K562 (cell line): ENCODE measurements at regions not wholly inside any gene's neighbourhood (a gene's known extent, or its start where the extent isn't known, plus 50 kb on each side); places are given as distances from the start of the nearest gene placed in this dataset.
A peak's percentile ranks its signal among the peaks of the same experiment; 100 is the strongest.

ENCODE experiments used
- ATAC-seq: fragments of 200-7000 bp; cut with Tn5 transposase; 3 replicates; pipeline ENCODE4 v1.9.1; 2020; ENCODE audit warnings: moderate library complexity
- BruUV-seq: library from RNA; stranded (reverse); fragments of 400-500 nt; replicated peaks from 2 replicates; lab custom pipeline; 2021; lab: Mats Ljungman, UMichigan
- CTCF ChIA-PET: fragments of 300-600 bp; formaldehyde crosslinking; extraction: SDS; loops from one replicate; lab custom pipeline; 2021; ENCODE audit warnings: low intra/inter-chr PET ratio; lab: Yijun Ruan, JAX
- POLR2A ChIA-PET: fragments of 300-600, 350-650 bp; sonication (Branson Sonifier 250); formaldehyde crosslinking; extraction: SDS; loops from one replicate; lab custom pipeline; 2021; ENCODE audit warnings: antibody characterized with exemption, inconsistent platforms; lab: Yijun Ruan, JAX
- DNase-seq, 4 experiments: peaks; one replicate each; pipeline versions ENCODE4 v3.0.0 to v3.0.0-alpha.2; 2011 to 2018; ENCODE audit warnings: low spot score in 3 of 4, mixed read lengths in 3 of 4; ENCODE audit errors: extremely low read depth in 1 of 4
- FAIRE-seq: peaks from 2 replicates; lab custom pipeline; 2011; peaks lifted over from hg19 to GRCh38; lab: Jason Lieb, UNC
- H2AFZ ChIP-seq: 2 replicates; pipeline ENCODE4 v1.6.0; 2011; ENCODE audit warnings: low read depth, low read length, control low read depth, inconsistent platforms
- H3K27ac ChIP-seq: fragments of 200-600 bp; 3 replicates; pipeline ENCODE4 v1.8.0; 2011; ENCODE audit warnings: low read depth, mild to moderate bottlenecking, control low read depth, inconsistent platforms, low read length, moderate library complexity, mixed read lengths; ENCODE audit errors: extremely low read depth
- H3K27me3 ChIP-seq, 2 experiments: fragments of 300-600 bp in 1 of 2; 2 replicates in 1 of 2; 3 replicates in 1 of 2; pipeline versions ENCODE4 v1.6.0 to v1.8.0; 2011; ENCODE audit warnings: inconsistent platforms in 2 of 2, low read length in 2 of 2, mild to moderate bottlenecking in 1 of 2, mixed read lengths in 1 of 2, moderate library complexity in 1 of 2; ENCODE audit not compliant: control insufficient read depth in 2 of 2, insufficient read depth in 2 of 2
- H3K36me3 ChIP-seq: fragments of 300-600 bp; 3 replicates; pipeline ENCODE4 v1.8.0; 2011; ENCODE audit warnings: mild to moderate bottlenecking, low read length, inconsistent platforms; ENCODE audit not compliant: control insufficient read depth, insufficient read depth
- H3K4me1 ChIP-seq, 2 experiments: fragments of 200-600 bp in 1 of 2; replicated peaks in 1 of 2; 2 replicates in 1 of 2; 3 replicates in 1 of 2; pipeline versions ENCODE4 v1.5.1 to v1.8.0; 2011; ENCODE audit warnings: inconsistent platforms in 2 of 2, low read length in 2 of 2, mild to moderate bottlenecking in 1 of 2, mixed read lengths in 1 of 2, moderate library complexity in 1 of 2; ENCODE audit not compliant: control insufficient read depth in 2 of 2, insufficient read depth in 2 of 2
- H3K4me2 ChIP-seq: 2 replicates; pipeline ENCODE4 v1.6.1; 2011; ENCODE audit warnings: low read length, control low read depth, inconsistent platforms, mixed read lengths; ENCODE audit not compliant: insufficient read depth
- H3K4me3 ChIP-seq: fragments of 200-600 bp; sonication (generic), shearing (Covaris generic); 2 replicates; pipeline ENCODE4 v1.5.1; 2016; ENCODE audit warnings: control low read depth, inconsistent platforms
- H3K79me2 ChIP-seq: fragments of 200-600 bp; 3 replicates; pipeline ENCODE4 v1.8.0; 2011; ENCODE audit warnings: low read length, inconsistent platforms; ENCODE audit not compliant: control insufficient read depth, insufficient read depth
- H3K9ac ChIP-seq, 2 experiments: 2 replicates each; pipeline versions ENCODE4 v1.6.0 to v1.6.1; 2011; ENCODE audit warnings: low read depth in 2 of 2, low read length in 2 of 2, control low read depth in 1 of 2, inconsistent platforms in 1 of 2, mild to moderate bottlenecking in 1 of 2, mixed read lengths in 1 of 2; ENCODE audit not compliant: insufficient read depth in 1 of 2
- H3K9me1 ChIP-seq: one replicate; pipeline ENCODE4 v1.6.0; 2011; ENCODE audit warnings: inconsistent platforms, mild to moderate bottlenecking, low read length, moderate library complexity; ENCODE audit not compliant: control insufficient read depth, insufficient read depth
- H3K9me3 ChIP-seq: replicated peaks from 2 replicates; pipeline ENCODE4 v1.5.1; 2011; ENCODE audit warnings: low read depth, low read length, inconsistent platforms; ENCODE audit not compliant: control insufficient read depth, insufficient read depth
- H4K20me1 ChIP-seq: replicated peaks from 2 replicates; pipeline ENCODE4 v1.6.1; 2011; ENCODE audit warnings: low read length, inconsistent platforms, mixed read lengths; ENCODE audit not compliant: control insufficient read depth, insufficient read depth
- ATF6 ChIP-seq: sonication (generic); formaldehyde crosslinking; IDR thresholded peaks from 2 replicates; pipeline ENCODE4 v1.4.0; 2020; ENCODE audit warnings: mild to moderate bottlenecking, missing genetic modification reagents
- NFYB ChIP-seq: IDR thresholded peaks from 2 replicates; pipeline ENCODE4 v1.6.1; 2011; ENCODE audit warnings: mild to moderate bottlenecking, moderate library complexity; ENCODE audit not compliant: insufficient read length; ENCODE audit errors: extremely low read depth
- WGBS: fragments of 100-300 bp; shearing (Covaris generic); methylation state at CpG from one replicate; pipeline ENCODE4 v1.1.6; 2016; ENCODE audit warnings: low coverage, mixed read lengths; ENCODE audit not compliant: insufficient coverage; ENCODE audit errors: missing lambda C conversion rate; 5-methylcytosine and 5-hydroxymethylcytosine counted together
- in situ Hi-C: fragments of 300-500 bp; cut with MboI; formaldehyde crosslinking; loops from 4 replicates; pipeline ENCODE4 v1.15.0; 2018; ENCODE audit warnings: inconsistent platforms, mixed read lengths
- intact Hi-C: fragments of 100-400 bp; cut with micrococcal nuclease; formaldehyde crosslinking; loops from 2 replicates; pipeline ENCODE4 v1.14.2; 2022
- TF ChIP-seq, protein P1 (sequence below): sonication (generic); formaldehyde crosslinking; IDR thresholded peaks from 2 replicates; pipeline ENCODE4 v1.5.0; 2020; ENCODE audit warnings: missing genetic modification reagents
- TF ChIP-seq, protein P2 (sequence below): sonication (generic); formaldehyde crosslinking; IDR thresholded peaks from 2 replicates; pipeline ENCODE4 v1.9.0; 2022; ENCODE audit warnings: mild to moderate bottlenecking, missing genetic modification reagents

DNA sequence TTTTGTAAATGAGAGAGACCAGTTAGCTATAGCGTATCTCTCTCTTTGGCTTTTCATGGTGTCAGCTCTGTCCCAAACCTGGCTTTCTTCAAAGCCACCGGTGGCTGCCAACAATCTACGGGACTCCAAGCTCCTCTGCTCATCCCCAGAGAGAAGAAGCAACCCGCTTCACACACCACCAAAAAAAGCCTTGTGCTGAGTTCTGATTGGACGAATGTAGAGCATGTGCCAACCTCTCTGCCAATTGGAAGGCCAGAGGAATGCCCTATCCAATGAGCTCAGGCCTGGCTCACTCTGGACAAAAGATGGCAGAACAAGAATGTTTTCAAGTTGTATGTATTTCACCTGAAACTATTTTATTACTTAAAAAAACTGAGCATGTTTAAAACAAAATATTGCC is 202.4 kb downstream of the C16orf95 start:
- Histone ChIP-seq H3K4me2 (no peak overlapping the region), H3K27me3 (peaks cover 10 to 16% of the 10 kb centered on the region in 2 experiments; a peak in 4 of 5 replicates), H3K9me3 (no peaks in the 10 kb centered on the region), H3K79me2 (no peaks in the 10 kb centered on the region), H3K36me3 (no peaks in the 10 kb centered on the region), H4K20me1 (peaks cover 5% of the 10 kb centered on the region; the same call in 1 of the 2 replicates), H3K9me1 (no peaks in the 10 kb centered on the region), H3K4me3 (no peak overlapping the region), H2AFZ (no peak overlapping the region), H3K9ac (no peak overlapping the region), H3K27ac (no peak overlapping the region), H3K4me1 (no peaks in the 10 kb centered on the region)
- no TSS peak for BruUV-seq
- ATAC-seq (peak; percentile 57; the same call in 2 of the 3 replicates), FAIRE-seq (no peak), DNase-seq (peak in 1 of 4 experiments; percentile 53)
- peak; percentile 38 for TF ChIP-seq NFYB
- no peak for TF ChIP-seq ATF6
- TF ChIP-seq, protein P1, sequence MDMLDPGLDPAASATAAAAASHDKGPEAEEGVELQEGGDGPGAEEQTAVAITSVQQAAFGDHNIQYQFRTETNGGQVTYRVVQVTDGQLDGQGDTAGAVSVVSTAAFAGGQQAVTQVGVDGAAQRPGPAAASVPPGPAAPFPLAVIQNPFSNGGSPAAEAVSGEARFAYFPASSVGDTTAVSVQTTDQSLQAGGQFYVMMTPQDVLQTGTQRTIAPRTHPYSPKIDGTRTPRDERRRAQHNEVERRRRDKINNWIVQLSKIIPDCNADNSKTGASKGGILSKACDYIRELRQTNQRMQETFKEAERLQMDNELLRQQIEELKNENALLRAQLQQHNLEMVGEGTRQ (CRISPR knock-in tag) = peak; percentile 53; the same call in 1 of the 2 replicates
- TF ChIP-seq, protein P2, sequence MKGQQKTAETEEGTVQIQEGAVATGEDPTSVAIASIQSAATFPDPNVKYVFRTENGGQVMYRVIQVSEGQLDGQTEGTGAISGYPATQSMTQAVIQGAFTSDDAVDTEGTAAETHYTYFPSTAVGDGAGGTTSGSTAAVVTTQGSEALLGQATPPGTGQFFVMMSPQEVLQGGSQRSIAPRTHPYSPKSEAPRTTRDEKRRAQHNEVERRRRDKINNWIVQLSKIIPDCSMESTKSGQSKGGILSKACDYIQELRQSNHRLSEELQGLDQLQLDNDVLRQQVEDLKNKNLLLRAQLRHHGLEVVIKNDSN (CRISPR knock-in tag) = 0 out of 2 replicates have a peak, but pooled peaks have one; percentile 30
- WGBS = 13% methylated on average over 5 of the region's 5 CpGs
- ChIA-PET POLR2A (no interaction called here), CTCF (no interaction called here)
- intact Hi-C loops = no loop called here
- in situ Hi-C loops = no loop called here
